ENCODE measurements at regions not wholly inside any gene's neighbourhood (a gene's known extent, or its start where the extent isn't known, plus 50 kb on each side); places are given as distances from the start of the nearest gene placed in this dataset.

GRCh38 chr4:11182031-11182430 lies 246.7 kb downstream of the HS3ST1 start:
- Histone ChIP-seq H3K36me3 (ENCODE audit: control insufficient read depth, insufficient read depth, low read length) (no peaks in the 10 kb centered on the region), H3K27me3 (ENCODE audit: control insufficient read depth, insufficient read depth, low read length) (no peaks in the 10 kb centered on the region), H3K9me3 (ENCODE audit: control insufficient read depth, insufficient read depth, low read length) (no peaks in the 10 kb centered on the region), H3K9ac (ENCODE audit: low read depth, low read length) (no peak overlapping the region), H3K4me1 (ENCODE audit: control insufficient read depth, insufficient read depth, low read length) (no peaks in the 10 kb centered on the region), H3K4me3 (ENCODE audit: low read depth, low read length) (no peak overlapping the region)

- no peaks in the 10 kb centered on the region for H3K4me1 ChIP-seq (ENCODE audit: control insufficient read depth, insufficient read depth, low read length)
- H3K36me3 ChIP-seq (ENCODE audit: control insufficient read depth, insufficient read depth, low read length) = no peaks in the 10 kb centered on the region
- H3K27me3 ChIP-seq (ENCODE audit: control insufficient read depth, insufficient read depth, low read length) = no peaks in the 10 kb centered on the region
- H3K9ac ChIP-seq (ENCODE audit: low read depth, low read length) = no peak overlapping the region
- no peak overlapping the region for H3K4me3 ChIP-seq (ENCODE audit: low read depth, low read length)
- no peaks in the 10 kb centered on the region for H3K9me3 ChIP-seq (ENCODE audit: control insufficient read depth, insufficient read depth, low read length)
Measured at GRCh38 chr4:11179796-11180195, 248.9 kb downstream of the HS3ST1 start.

- Histone ChIP-seq H3K4me3 (ENCODE audit: low read depth, low read length) (no peak overlapping the region), H3K36me3 (ENCODE audit: control insufficient read depth, insufficient read depth, low read length) (no peaks in the 10 kb centered on the region), H3K9me3 (ENCODE audit: control insufficient read depth, insufficient read depth, low read length) (no peaks in the 10 kb centered on the region), H3K27me3 (ENCODE audit: control insufficient read depth, insufficient read depth, low read length) (no peaks in the 10 kb centered on the region), H3K9ac (ENCODE audit: low read depth, low read length) (no peak overlapping the region), H3K4me1 (ENCODE audit: control insufficient read depth, insufficient read depth, low read length) (no peaks in the 10 kb centered on the region)
Measured at GRCh38 chr4:11178433-11178832, 250.3 kb downstream of the HS3ST1 start.

GRCh38 chr4:11175374-11175773 lies 253.3 kb downstream of the HS3ST1 start:
- H3K9ac ChIP-seq (ENCODE audit: low read depth, low read length) = no peak overlapping the region
- no peaks in the 10 kb centered on the region for H3K27me3 ChIP-seq (ENCODE audit: control insufficient read depth, insufficient read depth, low read length)
- H3K4me1 ChIP-seq (ENCODE audit: control insufficient read depth, insufficient read depth, low read length) = no peaks in the 10 kb centered on the region
- H3K36me3 ChIP-seq (ENCODE audit: control insufficient read depth, insufficient read depth, low read length) = no peaks in the 10 kb centered on the region
- no peaks in the 10 kb centered on the region for H3K9me3 ChIP-seq (ENCODE audit: control insufficient read depth, insufficient read depth, low read length)
- no peak overlapping the region for H3K4me3 ChIP-seq (ENCODE audit: low read depth, low read length)

GRCh38 chr4:11166606-11167005 lies 262.1 kb downstream of the HS3ST1 start:
- no peaks in the 10 kb centered on the region for H3K27me3 ChIP-seq (ENCODE audit: control insufficient read depth, insufficient read depth, low read length)
- no peaks in the 10 kb centered on the region for H3K4me1 ChIP-seq (ENCODE audit: control insufficient read depth, insufficient read depth, low read length)
- H3K4me3 ChIP-seq (ENCODE audit: low read depth, low read length) = no peak overlapping the region
- H3K36me3 ChIP-seq (ENCODE audit: control insufficient read depth, insufficient read depth, low read length) = no peaks in the 10 kb centered on the region
- H3K9me3 ChIP-seq (ENCODE audit: control insufficient read depth, insufficient read depth, low read length) = no peaks in the 10 kb centered on the region
- H3K9ac ChIP-seq (ENCODE audit: low read depth, low read length) = no peak overlapping the region

- Histone ChIP-seq H3K9me3 (ENCODE audit: control insufficient read depth, insufficient read depth, low read length) (no peaks in the 10 kb centered on the region), H3K4me1 (ENCODE audit: control insufficient read depth, insufficient read depth, low read length) (no peaks in the 10 kb centered on the region)
Measured at GRCh38 chr4:11166034-11166433, 262.7 kb downstream of the HS3ST1 start.

GRCh38 chr4:11165052-11165451 lies 263.6 kb downstream of the HS3ST1 start:
- Histone ChIP-seq H3K9me3 (ENCODE audit: control insufficient read depth, insufficient read depth, low read length) (no peaks in the 10 kb centered on the region), H3K4me3 (ENCODE audit: low read depth, low read length) (no peak overlapping the region), H3K4me1 (ENCODE audit: control insufficient read depth, insufficient read depth, low read length) (no peaks in the 10 kb centered on the region), H3K36me3 (ENCODE audit: control insufficient read depth, insufficient read depth, low read length) (no peaks in the 10 kb centered on the region), H3K9ac (ENCODE audit: low read depth, low read length) (no peak overlapping the region), H3K27me3 (ENCODE audit: control insufficient read depth, insufficient read depth, low read length) (no peaks in the 10 kb centered on the region)

More at GRCh38 chr4:11166034-11166433, 262.7 kb downstream of the HS3ST1 start:
- no peak overlapping the region for H3K9ac ChIP-seq (ENCODE audit: low read depth, low read length)
- no peaks in the 10 kb centered on the region for H3K27me3 ChIP-seq (ENCODE audit: control insufficient read depth, insufficient read depth, low read length)
- H3K4me3 ChIP-seq (ENCODE audit: low read depth, low read length) = no peak overlapping the region
- H3K36me3 ChIP-seq (ENCODE audit: control insufficient read depth, insufficient read depth, low read length) = no peaks in the 10 kb centered on the region

GRCh38 chr4:11160288-11160687 lies 268.4 kb downstream of the HS3ST1 start:
- H3K9ac ChIP-seq (ENCODE audit: low read depth, low read length) = no peak overlapping the region
- no peaks in the 10 kb centered on the region for H3K27me3 ChIP-seq (ENCODE audit: control insufficient read depth, insufficient read depth, low read length)
- no peaks in the 10 kb centered on the region for H3K36me3 ChIP-seq (ENCODE audit: control insufficient read depth, insufficient read depth, low read length)
- no peaks in the 10 kb centered on the region for H3K9me3 ChIP-seq (ENCODE audit: control insufficient read depth, insufficient read depth, low read length)
- peaks cover 2% of the 10 kb centered on the region for H3K4me1 ChIP-seq (ENCODE audit: control insufficient read depth, insufficient read depth, low read length)
- H3K4me3 ChIP-seq (ENCODE audit: low read depth, low read length) = no peak overlapping the region

GRCh38 chr4:11158971-11159370 lies 269.7 kb downstream of the HS3ST1 start:
- H3K27me3 ChIP-seq (ENCODE audit: control insufficient read depth, insufficient read depth, low read length) = no peaks in the 10 kb centered on the region

GRCh38 chr4:11155208-11155867 lies 273.4 kb downstream of the HS3ST1 start:
- Histone ChIP-seq H3K9ac (ENCODE audit: low read depth, low read length) (no peak overlapping the region), H3K4me1 (ENCODE audit: control insufficient read depth, insufficient read depth, low read length) (peaks cover 15% of the 10 kb centered on the region), H3K9me3 (ENCODE audit: control insufficient read depth, insufficient read depth, low read length) (no peaks in the 10 kb centered on the region), H3K36me3 (ENCODE audit: control insufficient read depth, insufficient read depth, low read length) (no peaks in the 10 kb centered on the region), H3K27me3 (ENCODE audit: control insufficient read depth, insufficient read depth, low read length) (no peaks in the 10 kb centered on the region), H3K4me3 (ENCODE audit: low read depth, low read length) (no peak overlapping the region)

More at GRCh38 chr4:11158971-11159370, 269.7 kb downstream of the HS3ST1 start:
- Histone ChIP-seq H3K9ac (ENCODE audit: low read depth, low read length) (no peak overlapping the region), H3K9me3 (ENCODE audit: control insufficient read depth, insufficient read depth, low read length) (no peaks in the 10 kb centered on the region), H3K4me1 (ENCODE audit: control insufficient read depth, insufficient read depth, low read length) (peaks cover 10% of the 10 kb centered on the region), H3K4me3 (ENCODE audit: low read depth, low read length) (no peak overlapping the region), H3K36me3 (ENCODE audit: control insufficient read depth, insufficient read depth, low read length) (no peaks in the 10 kb centered on the region)

- Histone ChIP-seq H3K9ac (ENCODE audit: low read depth, low read length) (no peak overlapping the region), H3K9me3 (ENCODE audit: control insufficient read depth, insufficient read depth, low read length) (no peaks in the 10 kb centered on the region), H3K4me3 (ENCODE audit: low read depth, low read length) (no peak overlapping the region), H3K27me3 (ENCODE audit: control insufficient read depth, insufficient read depth, low read length) (no peaks in the 10 kb centered on the region), H3K4me1 (ENCODE audit: control insufficient read depth, insufficient read depth, low read length) (peaks cover 19% of the 10 kb centered on the region), H3K36me3 (ENCODE audit: control insufficient read depth, insufficient read depth, low read length) (no peaks in the 10 kb centered on the region)
Measured at GRCh38 chr4:11153171-11153750, 275.4 kb downstream of the HS3ST1 start.

- H3K36me3 ChIP-seq (ENCODE audit: control insufficient read depth, insufficient read depth, low read length) = no peaks in the 10 kb centered on the region
- H3K27me3 ChIP-seq (ENCODE audit: control insufficient read depth, insufficient read depth, low read length) = no peaks in the 10 kb centered on the region
- no peak overlapping the region for H3K9ac ChIP-seq (ENCODE audit: low read depth, low read length)
- H3K4me1 ChIP-seq (ENCODE audit: control insufficient read depth, insufficient read depth, low read length) = peaks cover 19% of the 10 kb centered on the region
- no peak overlapping the region for H3K4me3 ChIP-seq (ENCODE audit: low read depth, low read length)
- no peaks in the 10 kb centered on the region for H3K9me3 ChIP-seq (ENCODE audit: control insufficient read depth, insufficient read depth, low read length)
Measured at GRCh38 chr4:11152684-11153083, 276.0 kb downstream of the HS3ST1 start.

All from iPS-15b (cell line).